Activated T-cell treated with anti-CD3 and anti-CD28 coated beads, Interleukin-2, amount 50 U/mL, for 24 hours (primary cell): ENCODE measurements at regions not wholly inside any gene's neighbourhood (a gene's known extent, or its start where the extent isn't known, plus 50 kb on each side); places are given as distances from the start of the nearest gene placed in this dataset.

Source experiments
- DNase-seq: peaks from one replicate; pipeline ENCODE4 v3.0.0-alpha.2; 2020
- H3K27ac Mint-ChIP-seq: 2 replicates; pipeline ENCODE4 v1.8.0; 2020; ENCODE audit warnings: mild to moderate bottlenecking, mixed read lengths
- H3K27me3 Mint-ChIP-seq: 2 replicates; pipeline ENCODE4 v1.8.0; 2020; ENCODE audit warnings: mixed read lengths
- H3K36me3 Mint-ChIP-seq: 2 replicates; pipeline ENCODE4 v1.8.0; 2020; ENCODE audit warnings: low read depth, mixed read lengths
- H3K4me1 Mint-ChIP-seq: 2 replicates; pipeline ENCODE4 v1.8.0; 2020; ENCODE audit warnings: low read depth, mixed read lengths
- H3K4me3 Mint-ChIP-seq: 2 replicates; pipeline ENCODE4 v1.8.0; 2020; ENCODE audit warnings: mild to moderate bottlenecking, moderate library complexity, mixed read lengths
- H3K9me3 Mint-ChIP-seq: 2 replicates; pipeline ENCODE4 v1.8.0; 2020; ENCODE audit warnings: mixed read lengths

DNA sequence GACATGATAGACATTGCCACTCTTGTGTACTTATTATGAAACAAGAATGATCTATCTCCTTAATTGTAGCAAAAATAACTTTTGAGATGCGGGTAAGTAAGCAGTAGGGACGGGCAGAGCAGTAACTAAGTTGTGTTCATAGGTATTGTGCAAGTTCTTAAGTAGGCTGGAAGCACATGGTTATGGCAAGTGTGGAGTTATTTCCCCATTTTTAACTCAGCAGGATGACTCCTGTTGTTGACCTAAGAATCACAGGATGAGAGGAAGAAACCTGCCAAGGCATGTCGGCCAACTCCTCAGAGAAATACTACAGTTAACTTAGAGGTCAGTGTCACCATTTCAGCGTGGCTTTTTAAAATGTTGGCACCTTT lies 51.1 kb upstream of the FN1 start:
- H3K9me3 Mint-ChIP-seq = no peaks in the 10 kb centered on the region
- no peak overlapping the region for H3K4me3 Mint-ChIP-seq
- H3K4me1 Mint-ChIP-seq = no peaks in the 10 kb centered on the region
- no peak overlapping the region for H3K27ac Mint-ChIP-seq
- no peak for DNase-seq
- peaks cover 21% of the 10 kb centered on the region for H3K27me3 Mint-ChIP-seq
- no peaks in the 10 kb centered on the region for H3K36me3 Mint-ChIP-seq

DNA sequence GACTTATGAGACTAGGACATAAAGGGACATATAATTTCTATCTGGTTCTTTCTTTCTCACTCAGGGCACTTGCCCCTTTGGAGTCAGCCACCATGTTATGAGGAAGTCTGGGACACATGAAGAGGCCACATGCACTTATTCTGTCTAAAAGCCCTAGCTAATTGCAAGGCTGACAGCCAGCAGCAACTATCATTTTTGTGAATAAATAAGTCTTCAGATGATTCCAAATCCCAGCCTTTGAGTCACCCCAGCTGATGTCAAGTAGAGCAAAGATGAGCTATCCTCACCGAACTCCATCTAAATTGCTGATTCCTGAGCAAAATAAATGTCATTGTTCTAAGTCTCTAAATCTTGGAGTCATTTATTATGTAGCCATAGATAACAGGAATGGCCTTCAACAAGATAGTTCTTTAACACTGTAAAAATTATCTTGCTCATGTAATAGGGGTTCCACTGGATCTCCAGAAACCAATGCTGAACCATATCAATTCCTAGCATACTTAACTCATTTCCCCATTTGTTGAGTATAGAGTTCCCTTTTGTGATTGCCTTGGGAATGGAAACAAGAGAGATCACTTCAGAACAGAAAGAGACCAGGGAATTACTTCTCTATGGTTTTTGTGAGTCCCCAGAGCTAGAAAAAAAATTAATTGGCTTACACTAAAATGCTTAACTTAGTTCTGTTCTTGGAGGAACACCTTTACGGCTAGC lies 50.6 kb upstream of the FN1 start:
- DNase-seq = no peak
- peaks cover 19% of the 10 kb centered on the region for H3K27me3 Mint-ChIP-seq
- H3K36me3 Mint-ChIP-seq = no peaks in the 10 kb centered on the region
- H3K9me3 Mint-ChIP-seq = no peaks in the 10 kb centered on the region
- no peak overlapping the region for H3K4me3 Mint-ChIP-seq
- H3K4me1 Mint-ChIP-seq = no peaks in the 10 kb centered on the region
- H3K27ac Mint-ChIP-seq = no peak overlapping the region
